ENCODE measurements at regions not wholly inside any gene's neighbourhood (a gene's known extent, or its start where the extent isn't known, plus 50 kb on each side); places are given as distances from the start of the nearest gene placed in this dataset.

DNA sequence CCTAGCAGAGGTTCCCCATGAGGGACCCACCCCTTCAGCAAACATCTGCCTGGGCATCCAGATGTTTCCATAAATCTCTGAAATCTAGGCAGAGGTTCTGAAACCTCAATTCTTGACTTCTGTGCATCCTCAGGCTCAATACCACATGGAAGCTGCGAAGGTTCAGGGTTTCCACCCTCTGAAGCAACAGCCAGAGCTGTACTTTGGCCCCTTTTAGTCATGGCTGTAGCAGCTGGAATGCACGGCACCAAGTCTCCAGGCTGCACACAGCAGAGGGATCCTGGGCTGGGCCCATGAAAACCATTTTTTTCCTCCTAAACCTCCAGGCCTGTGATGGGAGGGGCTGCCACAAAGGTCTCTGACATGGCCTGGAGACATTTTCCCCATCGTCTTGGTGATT, 93.0 kb upstream of the FIGN start:
- no peak for ATAC-seq

DNA sequence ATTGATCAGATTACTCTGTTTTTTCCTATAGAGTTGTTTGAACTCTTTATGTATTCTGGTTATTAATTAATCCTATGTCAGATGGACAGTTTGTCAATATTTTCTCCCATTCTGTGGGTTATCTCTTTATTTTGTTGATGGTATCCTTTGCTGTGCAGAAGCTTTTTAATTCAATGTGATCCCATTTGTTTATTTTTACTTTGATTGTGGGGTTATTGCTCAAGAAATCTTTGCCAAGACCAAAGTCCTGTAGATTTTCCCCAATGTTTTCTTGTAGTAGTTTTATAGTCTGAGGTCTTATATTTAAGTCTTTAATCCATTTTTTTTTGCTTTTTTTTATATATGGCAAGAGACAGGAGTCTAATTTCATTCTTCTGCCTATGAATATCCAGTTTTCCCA, 86.2 kb upstream of the FIGN start:
- no peak for ATAC-seq

DNA sequence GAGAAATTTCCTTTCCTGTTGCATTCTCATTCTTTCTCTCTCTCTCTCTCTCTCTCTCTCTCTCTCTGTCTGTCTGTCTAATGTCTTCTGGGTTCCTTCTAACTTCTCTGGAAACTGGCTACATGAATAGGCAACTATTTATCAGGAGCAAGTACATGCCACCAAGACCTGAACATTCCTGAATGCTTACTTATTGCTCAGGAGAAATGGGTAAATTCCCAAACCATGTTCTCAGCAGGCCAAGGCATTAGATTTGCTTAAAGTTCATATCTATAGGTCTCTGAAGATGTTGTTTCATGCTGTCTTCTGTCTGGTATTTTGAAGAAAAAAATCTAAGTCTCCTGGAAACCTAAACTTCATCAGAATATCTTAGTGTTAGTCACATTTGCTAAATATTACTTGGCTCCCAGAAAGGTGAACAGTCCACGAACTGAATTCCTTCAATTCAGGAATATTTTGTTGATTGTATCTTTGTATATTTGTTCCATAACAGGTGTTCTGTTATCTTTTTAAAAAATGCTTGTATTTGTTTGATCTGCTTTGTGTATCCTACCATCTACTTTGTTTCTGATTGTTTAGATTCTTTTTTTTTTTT, 77.2 kb upstream of the FIGN start:
- no peak for ATAC-seq

DNA sequence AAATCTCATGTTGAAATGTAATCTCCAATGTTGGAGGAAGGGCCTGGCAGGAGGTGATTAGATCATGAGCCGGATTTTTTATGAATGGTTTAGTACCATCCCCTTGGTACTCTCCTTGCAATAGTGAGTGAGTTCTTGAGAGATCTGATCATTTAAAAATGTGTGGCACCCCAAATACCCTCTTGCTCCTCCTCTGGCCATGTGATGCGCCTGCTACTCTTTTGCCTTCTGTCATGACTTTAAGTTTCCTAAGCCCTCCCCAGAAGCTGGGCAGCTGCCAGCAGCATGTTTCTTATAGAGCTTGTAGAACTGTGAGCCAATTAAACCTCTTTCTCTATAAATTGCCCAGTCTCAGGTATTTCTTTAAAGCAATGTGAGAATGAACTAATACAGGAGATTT, 72.6 kb upstream of the FIGN start:
- ATAC-seq: no peak

DNA sequence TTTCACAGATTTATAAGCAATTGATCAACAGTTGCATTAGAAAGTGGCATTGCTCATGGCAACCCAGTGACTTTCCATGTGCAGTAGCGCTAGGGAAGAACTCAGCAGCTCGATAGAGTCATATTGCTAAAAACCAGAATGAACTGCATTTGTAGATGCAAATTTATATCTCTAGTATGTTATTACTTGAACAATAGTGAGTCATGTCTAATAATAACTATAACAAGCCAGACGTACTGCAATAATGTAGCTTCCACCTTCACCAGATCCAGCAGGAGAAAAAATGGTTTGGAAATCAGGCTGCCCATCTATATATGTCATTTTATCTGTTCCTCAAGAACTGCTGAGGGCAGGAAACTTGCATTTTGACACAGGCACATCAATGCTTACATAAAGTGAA, 66.5 kb upstream of the FIGN start:
- ATAC-seq: peak; percentile 36

DNA sequence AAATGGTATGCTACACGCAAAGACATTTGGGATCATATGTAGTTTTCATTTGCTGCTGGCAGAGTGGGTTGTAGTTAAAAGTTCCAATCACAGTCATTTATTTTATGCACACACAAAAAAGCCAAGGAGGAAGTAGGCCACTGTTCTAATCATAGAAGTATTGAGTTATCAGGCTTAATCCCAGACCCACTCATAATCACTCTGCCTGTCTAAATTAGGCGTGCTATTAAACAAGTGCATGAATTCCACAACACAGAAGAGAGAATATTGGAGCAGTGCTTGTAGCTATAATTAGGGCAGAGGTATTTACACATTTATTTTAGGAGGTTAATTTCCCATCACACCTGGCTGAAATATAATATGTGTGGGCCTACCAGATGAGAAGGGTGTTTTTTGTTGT, 65.7 kb upstream of the FIGN start:
- ATAC-seq: no peak

DNA sequence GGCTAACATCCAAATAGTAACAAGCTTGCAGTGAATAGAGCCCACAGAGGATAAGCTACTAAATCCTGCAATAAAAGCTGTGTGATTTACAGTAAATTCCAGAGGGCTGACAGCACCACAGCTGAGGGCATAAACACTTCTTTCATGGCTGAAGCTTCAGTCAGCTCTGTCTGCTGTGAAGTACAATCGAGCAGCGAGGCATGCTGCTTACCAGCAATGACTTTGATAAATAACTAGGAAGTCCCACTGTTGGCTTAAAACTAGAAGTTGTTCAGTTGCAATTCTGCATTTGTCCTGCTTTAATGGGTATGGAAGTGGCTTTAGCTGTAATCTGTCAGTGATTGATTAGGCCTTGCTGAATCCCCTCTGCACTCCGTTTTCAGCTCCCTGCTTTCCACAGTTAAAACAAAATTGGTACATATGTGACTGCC, 65.2 kb upstream of the FIGN start:
- peak; percentile 62 for ATAC-seq

DNA sequence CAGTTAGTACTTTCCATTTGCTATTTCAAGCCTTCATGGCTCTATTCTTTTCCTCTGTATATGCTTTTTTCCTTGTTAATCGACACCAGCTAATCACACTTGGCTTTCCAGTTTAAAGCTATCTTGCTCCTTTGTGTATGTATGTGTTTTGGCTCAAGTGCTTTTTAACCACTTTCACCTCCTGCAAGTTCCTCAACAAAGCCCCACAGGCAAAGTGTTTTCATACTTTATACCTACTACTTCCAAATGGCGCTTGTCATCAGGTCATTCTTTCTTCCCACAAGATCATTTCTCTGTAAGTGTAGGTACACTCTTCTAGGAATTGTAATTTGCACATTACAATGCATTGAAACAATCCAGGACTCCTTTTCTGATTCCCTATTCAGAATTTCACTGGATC, 64.0 kb upstream of the FIGN start:
- no peak for ATAC-seq

DNA sequence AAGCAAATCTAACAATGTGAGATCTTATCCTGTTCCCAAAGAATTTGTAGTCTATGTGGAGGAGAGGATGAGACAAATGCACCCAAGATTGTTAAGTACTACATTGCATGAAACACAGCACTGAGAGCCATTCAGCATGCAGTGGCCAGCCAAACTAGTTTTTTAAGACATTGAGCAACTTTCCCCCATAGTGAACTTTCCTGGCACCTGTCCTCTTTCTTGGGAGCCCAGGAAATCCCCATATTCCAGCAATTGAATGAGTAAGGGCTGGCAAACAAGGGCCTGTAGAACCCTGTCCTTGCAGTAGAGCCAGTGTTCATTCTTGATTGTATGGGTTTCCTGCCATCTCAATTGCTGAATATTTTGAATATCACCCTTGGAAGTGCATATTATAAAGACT, 58.8 kb upstream of the FIGN start:
- ATAC-seq: peak; percentile 95
